ENCODE measurements at regions not wholly inside any gene's neighbourhood (a gene's known extent, or its start where the extent isn't known, plus 50 kb on each side); places are given as distances from the start of the nearest gene placed in this dataset.
A peak's percentile ranks its signal among the peaks of the same experiment; 100 is the strongest.

DNA sequence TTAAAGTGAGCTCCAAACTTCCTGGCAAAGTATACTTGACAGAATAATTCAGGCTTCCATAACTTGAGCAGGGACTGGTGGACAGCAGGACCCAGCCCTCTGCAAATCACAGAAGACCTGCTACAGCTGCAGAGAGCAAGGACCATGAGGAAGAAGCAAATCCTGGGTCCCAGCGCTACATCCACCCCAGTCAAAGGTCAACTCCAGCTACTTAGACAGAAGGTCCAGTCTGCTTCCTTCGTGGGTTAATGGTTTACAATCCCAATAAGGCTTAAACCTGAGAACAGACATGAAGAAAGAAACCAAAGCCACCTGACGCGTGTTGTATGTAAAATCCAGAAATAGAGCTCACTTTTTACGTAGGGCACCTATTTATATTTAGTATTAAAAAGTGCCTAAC, 57.7 kb downstream of the SHANK2 start:
- Histone ChIP-seq H3K9ac (ENCODE audit: low read depth in 1 of 2, low read length in 2 of 2) (no peak overlapping the region), H3K4me1 (ENCODE audit: control insufficient read depth in 4 of 4, insufficient read depth in 4 of 4, low read length in 3 of 4) (peaks cover 0 to 17% (median 11%) of the 10 kb centered on the region in 4 donors), H3K9me3 (ENCODE audit: control insufficient read depth in 4 of 4, low read length in 3 of 4) (no peaks in the 10 kb centered on the region), H3K27ac (ENCODE audit: low read depth in 1 of 2, low read length in 2 of 2) (no peak overlapping the region), H3K4me3 (ENCODE audit: low read depth in 1 of 3, low read length in 3 of 3) (no peak overlapping the region), H3K27me3 (ENCODE audit: control insufficient read depth in 4 of 4, insufficient read depth in 4 of 4, low read length in 3 of 4) (no peaks in the 10 kb centered on the region), H3K36me3 (ENCODE audit: control insufficient read depth in 4 of 4, insufficient read depth in 3 of 4, low read depth in 1 of 4, low read length in 3 of 4) (peaks cover 0 to 6% (median 2%) of the 10 kb centered on the region in 4 donors)
- TF ChIP-seq TAF1 (conservative IDR thresholded peaks at IDR 0.05): no peak
- TF ChIP-seq HNF4A (conservative IDR thresholded peaks at IDR 0.05): peak in 1 of 2 donors; percentile 7
- TF ChIP-seq, protein P1, sequence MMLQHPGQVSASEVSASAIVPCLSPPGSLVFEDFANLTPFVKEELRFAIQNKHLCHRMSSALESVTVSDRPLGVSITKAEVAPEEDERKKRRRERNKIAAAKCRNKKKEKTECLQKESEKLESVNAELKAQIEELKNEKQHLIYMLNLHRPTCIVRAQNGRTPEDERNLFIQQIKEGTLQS (IDR thresholded peaks at IDR 0.05): no peak
- TF ChIP-seq SP1 (IDR thresholded peaks at IDR 0.05): no peak
- DNase-seq (ENCODE audit: low spot score): no peak
- WGBS: 89% methylated on average over 5 of the region's 5 CpGs

DNA sequence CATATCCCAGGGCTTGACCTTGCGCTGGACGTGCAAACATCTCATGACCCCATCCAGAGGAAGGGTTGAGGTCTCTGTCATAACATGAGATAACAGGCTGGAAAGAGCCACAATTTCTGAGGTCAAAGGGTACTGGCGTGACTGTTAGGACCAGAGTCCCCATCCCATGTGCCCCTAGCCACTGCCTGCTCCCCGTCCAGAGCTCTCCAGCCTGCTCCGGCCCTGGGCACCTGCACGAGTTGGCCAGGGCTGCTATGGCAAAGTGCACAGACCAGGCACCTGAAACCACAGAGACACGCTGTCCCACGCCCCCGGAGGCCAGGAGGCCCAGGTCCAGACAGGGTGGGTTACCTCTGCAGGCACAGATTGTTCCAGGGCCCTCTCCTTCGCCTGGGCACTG, 58.9 kb downstream of the SHANK2 start:
- Histone ChIP-seq H3K27ac (ENCODE audit: low read depth in 1 of 2, low read length in 2 of 2) (no peak overlapping the region), H3K36me3 (ENCODE audit: control insufficient read depth in 4 of 4, insufficient read depth in 3 of 4, low read depth in 1 of 4, low read length in 3 of 4) (peaks cover 0 to 7% (median 2%) of the 10 kb centered on the region in 4 donors), H3K9ac (ENCODE audit: low read depth in 1 of 2, low read length in 2 of 2) (no peak overlapping the region), H3K27me3 (ENCODE audit: control insufficient read depth in 4 of 4, insufficient read depth in 4 of 4, low read length in 3 of 4) (no peaks in the 10 kb centered on the region), H3K9me3 (ENCODE audit: control insufficient read depth in 4 of 4, low read length in 3 of 4) (no peaks in the 10 kb centered on the region), H3K4me1 (ENCODE audit: control insufficient read depth in 4 of 4, insufficient read depth in 4 of 4, low read length in 3 of 4) (peaks cover 0 to 17% (median 11%) of the 10 kb centered on the region in 4 donors), H3K4me3 (ENCODE audit: low read depth in 1 of 3, low read length in 3 of 3) (no peak overlapping the region)
- DNase-seq (ENCODE audit: low spot score): peak; percentile 50
- peak; percentile 60 to 71 for TF ChIP-seq RXRA (IDR thresholded peaks at IDR 0.05)
- TF ChIP-seq, protein P2, sequence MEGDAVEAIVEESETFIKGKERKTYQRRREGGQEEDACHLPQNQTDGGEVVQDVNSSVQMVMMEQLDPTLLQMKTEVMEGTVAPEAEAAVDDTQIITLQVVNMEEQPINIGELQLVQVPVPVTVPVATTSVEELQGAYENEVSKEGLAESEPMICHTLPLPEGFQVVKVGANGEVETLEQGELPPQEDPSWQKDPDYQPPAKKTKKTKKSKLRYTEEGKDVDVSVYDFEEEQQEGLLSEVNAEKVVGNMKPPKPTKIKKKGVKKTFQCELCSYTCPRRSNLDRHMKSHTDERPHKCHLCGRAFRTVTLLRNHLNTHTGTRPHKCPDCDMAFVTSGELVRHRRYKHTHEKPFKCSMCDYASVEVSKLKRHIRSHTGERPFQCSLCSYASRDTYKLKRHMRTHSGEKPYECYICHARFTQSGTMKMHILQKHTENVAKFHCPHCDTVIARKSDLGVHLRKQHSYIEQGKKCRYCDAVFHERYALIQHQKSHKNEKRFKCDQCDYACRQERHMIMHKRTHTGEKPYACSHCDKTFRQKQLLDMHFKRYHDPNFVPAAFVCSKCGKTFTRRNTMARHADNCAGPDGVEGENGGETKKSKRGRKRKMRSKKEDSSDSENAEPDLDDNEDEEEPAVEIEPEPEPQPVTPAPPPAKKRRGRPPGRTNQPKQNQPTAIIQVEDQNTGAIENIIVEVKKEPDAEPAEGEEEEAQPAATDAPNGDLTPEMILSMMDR (IDR thresholded peaks at IDR 0.05; ENCODE audit: low read depth, low read length, missing input control): no peak
- TF ChIP-seq HNF4A (conservative IDR thresholded peaks at IDR 0.05): peak; percentile 45 to 53
- WGBS: 50% methylated on average over 10 of the region's 10 CpGs

DNA sequence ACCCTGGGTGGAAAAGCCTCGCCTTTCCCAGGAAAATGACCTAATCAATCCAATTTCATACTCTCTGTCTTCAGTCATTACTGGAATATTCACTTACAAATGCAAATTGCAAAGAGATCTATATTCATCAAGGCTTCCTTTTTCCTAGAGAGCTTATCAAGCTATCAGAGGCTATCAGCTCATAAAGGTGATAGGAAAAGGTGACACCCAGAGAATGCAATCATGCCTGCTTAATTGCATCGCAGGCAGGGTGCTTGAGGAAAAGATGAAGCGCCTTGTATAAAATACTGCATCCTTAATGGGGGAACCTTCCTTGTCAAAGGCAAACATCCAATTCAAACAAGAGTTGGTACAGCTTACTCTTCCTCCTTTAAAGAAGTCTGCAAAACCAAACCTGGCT, 59.7 kb downstream of the SHANK2 start:
- Histone ChIP-seq H3K9me3 (ENCODE audit: control insufficient read depth in 4 of 4, low read length in 3 of 4) (no peaks in the 10 kb centered on the region), H3K4me3 (ENCODE audit: low read depth in 1 of 3, low read length in 3 of 3) (no peak overlapping the region), H3K27me3 (ENCODE audit: control insufficient read depth in 4 of 4, insufficient read depth in 4 of 4, low read length in 3 of 4) (no peaks in the 10 kb centered on the region), H3K36me3 (ENCODE audit: control insufficient read depth in 4 of 4, insufficient read depth in 3 of 4, low read depth in 1 of 4, low read length in 3 of 4) (peaks cover 0 to 7% (median 2%) of the 10 kb centered on the region in 4 donors), H3K9ac (ENCODE audit: low read depth in 1 of 2, low read length in 2 of 2) (no peak overlapping the region), H3K27ac (ENCODE audit: low read depth in 1 of 2, low read length in 2 of 2) (no peak overlapping the region), H3K4me1 (ENCODE audit: control insufficient read depth in 4 of 4, insufficient read depth in 4 of 4, low read length in 3 of 4) (peaks cover 0 to 17% (median 11%) of the 10 kb centered on the region in 4 donors)
- 89% methylated on average over 3 of the region's 3 CpGs for WGBS
- DNase-seq (ENCODE audit: low spot score): no peak
- TF ChIP-seq HNF4A (conservative IDR thresholded peaks at IDR 0.05): no peak
- no peak for TF ChIP-seq FOXA1 (IDR thresholded peaks at IDR 0.05)
- TF ChIP-seq EGR1 (IDR thresholded peaks at IDR 0.05; ENCODE audit: low read depth in 2 of 2): no peak
- TF ChIP-seq, protein P3, sequence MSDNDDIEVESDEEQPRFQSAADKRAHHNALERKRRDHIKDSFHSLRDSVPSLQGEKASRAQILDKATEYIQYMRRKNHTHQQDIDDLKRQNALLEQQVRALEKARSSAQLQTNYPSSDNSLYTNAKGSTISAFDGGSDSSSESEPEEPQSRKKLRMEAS (IDR thresholded peaks at IDR 0.05): no peak
- TF ChIP-seq, protein P4, sequence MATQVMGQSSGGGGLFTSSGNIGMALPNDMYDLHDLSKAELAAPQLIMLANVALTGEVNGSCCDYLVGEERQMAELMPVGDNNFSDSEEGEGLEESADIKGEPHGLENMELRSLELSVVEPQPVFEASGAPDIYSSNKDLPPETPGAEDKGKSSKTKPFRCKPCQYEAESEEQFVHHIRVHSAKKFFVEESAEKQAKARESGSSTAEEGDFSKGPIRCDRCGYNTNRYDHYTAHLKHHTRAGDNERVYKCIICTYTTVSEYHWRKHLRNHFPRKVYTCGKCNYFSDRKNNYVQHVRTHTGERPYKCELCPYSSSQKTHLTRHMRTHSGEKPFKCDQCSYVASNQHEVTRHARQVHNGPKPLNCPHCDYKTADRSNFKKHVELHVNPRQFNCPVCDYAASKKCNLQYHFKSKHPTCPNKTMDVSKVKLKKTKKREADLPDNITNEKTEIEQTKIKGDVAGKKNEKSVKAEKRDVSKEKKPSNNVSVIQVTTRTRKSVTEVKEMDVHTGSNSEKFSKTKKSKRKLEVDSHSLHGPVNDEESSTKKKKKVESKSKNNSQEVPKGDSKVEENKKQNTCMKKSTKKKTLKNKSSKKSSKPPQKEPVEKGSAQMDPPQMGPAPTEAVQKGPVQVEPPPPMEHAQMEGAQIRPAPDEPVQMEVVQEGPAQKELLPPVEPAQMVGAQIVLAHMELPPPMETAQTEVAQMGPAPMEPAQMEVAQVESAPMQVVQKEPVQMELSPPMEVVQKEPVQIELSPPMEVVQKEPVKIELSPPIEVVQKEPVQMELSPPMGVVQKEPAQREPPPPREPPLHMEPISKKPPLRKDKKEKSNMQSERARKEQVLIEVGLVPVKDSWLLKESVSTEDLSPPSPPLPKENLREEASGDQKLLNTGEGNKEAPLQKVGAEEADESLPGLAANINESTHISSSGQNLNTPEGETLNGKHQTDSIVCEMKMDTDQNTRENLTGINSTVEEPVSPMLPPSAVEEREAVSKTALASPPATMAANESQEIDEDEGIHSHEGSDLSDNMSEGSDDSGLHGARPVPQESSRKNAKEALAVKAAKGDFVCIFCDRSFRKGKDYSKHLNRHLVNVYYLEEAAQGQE (IDR thresholded peaks at IDR 0.05): no peak
- no peak for TF ChIP-seq RXRA (IDR thresholded peaks at IDR 0.05)
- no peak for TF ChIP-seq YY1 (IDR thresholded peaks at IDR 0.05)
- TF ChIP-seq, protein P5, sequence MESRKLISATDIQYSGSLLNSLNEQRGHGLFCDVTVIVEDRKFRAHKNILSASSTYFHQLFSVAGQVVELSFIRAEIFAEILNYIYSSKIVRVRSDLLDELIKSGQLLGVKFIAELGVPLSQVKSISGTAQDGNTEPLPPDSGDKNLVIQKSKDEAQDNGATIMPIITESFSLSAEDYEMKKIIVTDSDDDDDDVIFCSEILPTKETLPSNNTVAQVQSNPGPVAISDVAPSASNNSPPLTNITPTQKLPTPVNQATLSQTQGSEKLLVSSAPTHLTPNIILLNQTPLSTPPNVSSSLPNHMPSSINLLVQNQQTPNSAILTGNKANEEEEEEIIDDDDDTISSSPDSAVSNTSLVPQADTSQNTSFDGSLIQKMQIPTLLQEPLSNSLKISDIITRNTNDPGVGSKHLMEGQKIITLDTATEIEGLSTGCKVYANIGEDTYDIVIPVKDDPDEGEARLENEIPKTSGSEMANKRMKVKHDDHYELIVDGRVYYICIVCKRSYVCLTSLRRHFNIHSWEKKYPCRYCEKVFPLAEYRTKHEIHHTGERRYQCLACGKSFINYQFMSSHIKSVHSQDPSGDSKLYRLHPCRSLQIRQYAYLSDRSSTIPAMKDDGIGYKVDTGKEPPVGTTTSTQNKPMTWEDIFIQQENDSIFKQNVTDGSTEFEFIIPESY (IDR thresholded peaks at IDR 0.05): no peak
- TF ChIP-seq, protein P1 (IDR thresholded peaks at IDR 0.05): no peak
- TF ChIP-seq, protein P2 (IDR thresholded peaks at IDR 0.05; ENCODE audit: low read depth, low read length, missing input control): no peak
- no peak for TF ChIP-seq NR2F2 (IDR thresholded peaks at IDR 0.05)
- TF ChIP-seq SP1 (IDR thresholded peaks at IDR 0.05): no peak
- no peak for TF ChIP-seq HNF4G (IDR thresholded peaks at IDR 0.05)
- TF ChIP-seq TAF1 (conservative IDR thresholded peaks at IDR 0.05): no peak
- no peak for TF ChIP-seq FOXA2 (IDR thresholded peaks at IDR 0.05)
- no peak for TF ChIP-seq RAD21 (IDR thresholded peaks at IDR 0.05)

Measured in liver (tissue), 8 donors.